Testis (tissue), 2 donors: ENCODE measurements at regions not wholly inside any gene's neighbourhood (a gene's known extent, or its start where the extent isn't known, plus 50 kb on each side); places are given as distances from the start of the nearest gene placed in this dataset.

ENCODE experiments used
- CTCF ChIP-seq, 3 experiments: fragments of 450-650 bp in 2 of 3; fragments of 200-600 bp in 1 of 3; sonication (generic) in 1 of 3; IDR thresholded peaks; one replicate each; pipeline ENCODE4 v1.5.1; 2016 to 2019; ENCODE audit warnings: antibody characterized with exemption in 3 of 3, mild to moderate bottlenecking in 2 of 3, moderate library complexity in 1 of 3
- POLR2A ChIP-seq: fragments of 450-650 bp; IDR thresholded peaks from one replicate; pipeline ENCODE4 v1.6.1; 2017; ENCODE audit warnings: antibody characterized with exemption, mild to moderate bottlenecking, moderate library complexity

GRCh38 chr12:20000229-20000849 is 368.0 kb upstream of the PDE3A start:
- TF ChIP-seq CTCF (IDR thresholded peaks at IDR 0.05) (no peak), POLR2A (no peak)
